ENCODE measurements at regions not wholly inside any gene's neighbourhood (a gene's known extent, or its start where the extent isn't known, plus 50 kb on each side); places are given as distances from the start of the nearest gene placed in this dataset.

GRCh38 chr11:80584661-80585060 lies 1143.8 kb upstream of the TENM4 start:
- H3K27ac ChIP-seq, result no peak overlapping the region
- no peaks in the 10 kb centered on the region for H3K27me3 ChIP-seq
- no peaks in the 10 kb centered on the region for H3K79me2 ChIP-seq
- no peaks in the 10 kb centered on the region for H3K9me2 ChIP-seq (replicated peaks; ENCODE audit: insufficient read depth)
- no peak for DNase-seq (ENCODE audit: low spot score)
- H3K4me1 ChIP-seq (ENCODE audit: insufficient read depth), result no peaks in the 10 kb centered on the region
- H4K20me1 ChIP-seq (ENCODE audit: insufficient read depth, poor library complexity, severe bottlenecking), result no peaks in the 10 kb centered on the region
- H3K4me3 ChIP-seq, result no peak overlapping the region
- H2AFZ ChIP-seq, result no peak overlapping the region
- TF ChIP-seq EZH2 (IDR thresholded peaks at IDR 0.05; ENCODE audit: borderline replicate concordance) (no peak), EZH2phosphoT487 (IDR thresholded peaks at IDR 0.05; ENCODE audit: low read depth, severe bottlenecking, unreplicated experiment) (no peak), CTCF (IDR thresholded peaks at IDR 0.05; ENCODE audit: poor library complexity) (no peak)
- no peaks in the 10 kb centered on the region for H3K9me3 ChIP-seq (ENCODE audit: low read depth)
- WGBS (ENCODE audit: low lambda C conversion rate, missing lambda C conversion rate), result 95% methylated on average over 3 of the region's 3 CpGs
- no peak overlapping the region for H3K4me2 ChIP-seq
- no peaks in the 10 kb centered on the region for H3K36me3 ChIP-seq (replicated peaks; ENCODE audit: insufficient read depth, low read depth)

DNA sequence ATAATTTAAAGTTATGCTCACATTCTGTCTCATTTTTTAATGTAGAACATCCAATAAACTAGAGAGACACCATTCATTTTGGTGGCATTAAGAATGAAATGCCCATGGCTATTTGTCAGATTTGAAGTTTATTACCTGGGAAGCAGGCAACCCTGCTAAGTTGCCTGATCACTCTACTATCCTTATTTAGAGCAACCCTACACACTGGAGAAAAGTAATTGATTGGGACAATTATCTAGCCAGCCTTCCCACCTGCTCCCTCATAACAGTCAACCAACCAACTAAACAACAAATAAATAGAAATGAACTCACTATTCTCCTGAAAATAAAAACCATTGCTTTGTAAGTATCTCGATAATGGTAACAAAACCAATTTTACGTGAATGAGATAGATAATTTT lies 1129.0 kb upstream of the TENM4 start:
- Histone ChIP-seq H3K27ac (no peak overlapping the region), H3K79me2 (no peaks in the 10 kb centered on the region), H2AFZ (no peak overlapping the region), H3K27me3 (no peaks in the 10 kb centered on the region), H3K4me1 (ENCODE audit: insufficient read depth) (no peaks in the 10 kb centered on the region), H3K9me2 (replicated peaks; ENCODE audit: insufficient read depth) (no peaks in the 10 kb centered on the region), H4K20me1 (ENCODE audit: insufficient read depth, poor library complexity, severe bottlenecking) (no peaks in the 10 kb centered on the region), H3K9me3 (ENCODE audit: low read depth) (no peaks in the 10 kb centered on the region), H3K4me2 (no peak overlapping the region), H3K4me3 (no peak overlapping the region), H3K36me3 (replicated peaks; ENCODE audit: insufficient read depth, low read depth) (no peaks in the 10 kb centered on the region)
- no peak for TF ChIP-seq EZH2 (IDR thresholded peaks at IDR 0.05; ENCODE audit: borderline replicate concordance)
- no peak for TF ChIP-seq EZH2phosphoT487 (IDR thresholded peaks at IDR 0.05; ENCODE audit: low read depth, severe bottlenecking, unreplicated experiment)
- WGBS (ENCODE audit: low lambda C conversion rate, missing lambda C conversion rate), result 89% methylated on average over 2 of the region's 2 CpGs
- no peak for DNase-seq (ENCODE audit: low spot score)

DNA sequence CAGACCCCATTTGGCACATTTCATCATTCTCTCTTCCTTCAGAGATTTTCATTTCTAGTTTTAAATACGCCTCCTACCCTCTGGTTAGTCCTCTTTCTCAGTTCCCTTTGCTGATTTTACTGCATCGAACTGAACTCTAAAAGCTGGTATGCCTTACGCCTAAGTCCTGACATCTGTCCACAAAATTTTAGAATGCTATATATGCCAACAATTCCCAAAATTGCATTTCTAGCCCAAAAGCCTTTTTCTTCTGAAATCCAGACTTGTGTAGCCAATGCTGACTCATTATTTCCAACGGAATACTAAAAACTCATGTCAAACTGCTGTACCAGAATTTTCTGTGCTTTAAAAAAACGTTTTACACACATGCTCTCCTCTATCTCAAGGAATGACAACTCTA lies 1124.4 kb upstream of the TENM4 start:
- whole genome bisulfite sequencing (ENCODE audit: low lambda C conversion rate, missing lambda C conversion rate), result 86% methylated on average over 5 of the region's 5 CpGs

More for the DNA sequence above, 1124.4 kb upstream of the TENM4 start:
- no peak overlapping the region for H3K4me3 ChIP-seq
- no peak overlapping the region for H3K4me2 ChIP-seq
- no peak overlapping the region for H3K27ac ChIP-seq
- no peak overlapping the region for H2AFZ ChIP-seq
- H3K4me1 ChIP-seq (ENCODE audit: insufficient read depth), result no peaks in the 10 kb centered on the region
- no peaks in the 10 kb centered on the region for H3K9me3 ChIP-seq (ENCODE audit: low read depth)
- no peaks in the 10 kb centered on the region for H3K27me3 ChIP-seq
- no peaks in the 10 kb centered on the region for H3K79me2 ChIP-seq
- no peak for TF ChIP-seq EZH2phosphoT487 (IDR thresholded peaks at IDR 0.05; ENCODE audit: low read depth, severe bottlenecking, unreplicated experiment)
- no peak for TF ChIP-seq EZH2 (IDR thresholded peaks at IDR 0.05; ENCODE audit: borderline replicate concordance)
- no peak for TF ChIP-seq CTCF (IDR thresholded peaks at IDR 0.05; ENCODE audit: poor library complexity)
- DNase-seq (ENCODE audit: low spot score), result no peak
- no peaks in the 10 kb centered on the region for H3K36me3 ChIP-seq (replicated peaks; ENCODE audit: insufficient read depth, low read depth)
- no peaks in the 10 kb centered on the region for H3K9me2 ChIP-seq (replicated peaks; ENCODE audit: insufficient read depth)
- no peaks in the 10 kb centered on the region for H4K20me1 ChIP-seq (ENCODE audit: insufficient read depth, poor library complexity, severe bottlenecking)
